Common myeloid progenitor, CD34-positive (primary cell): ENCODE measurements at regions not wholly inside any gene's neighbourhood (a gene's known extent, or its start where the extent isn't known, plus 50 kb on each side); places are given as distances from the start of the nearest gene placed in this dataset.

ENCODE experiments used
- CTCF ChIA-PET: fragments of 350-600 bp; sonication (Branson Sonifier 250); formaldehyde crosslinking; loops from one replicate; lab custom pipeline; 2021; ENCODE audit warnings: antibody characterized with exemption; lab: Charles Lee
- POLR2A ChIA-PET: fragments of 350-600 bp; sonication (Branson Sonifier 250); formaldehyde crosslinking; loops from one replicate; lab custom pipeline; 2021; ENCODE audit warnings: antibody characterized with exemption; lab: Charles Lee
- DNase-seq, 3 donors: peaks; one replicate each; pipeline versions ENCODE4 v3.0.0 to v3.0.0-alpha.2; 2013
- H3K27ac ChIP-seq, 2 experiments: 1 replicate in 1 of 2; 2 replicates in 1 of 2; pipeline ENCODE4 v1.7.0; 2013; ENCODE audit warnings: inconsistent platforms in 2 of 2, low read length in 2 of 2, mild to moderate bottlenecking in 2 of 2, low read depth in 1 of 2, moderate library complexity in 1 of 2; ENCODE audit not compliant: severe bottlenecking in 2 of 2, insufficient read depth in 1 of 2, poor library complexity in 1 of 2
- H3K27me3 ChIP-seq, 5 experiments: replicated peaks in 2 of 5; 1 replicate in 3 of 5; 2 replicates in 2 of 5; pipeline versions ENCODE4 v1.6.1 to v1.7.0; 2013; ENCODE audit warnings: low read length in 4 of 5, mild to moderate bottlenecking in 2 of 5, moderate library complexity in 2 of 5, inconsistent platforms in 1 of 5; ENCODE audit not compliant: insufficient read depth in 5 of 5, control insufficient read depth in 4 of 5
- H3K36me3 ChIP-seq, 4 experiments: 1 replicate in 2 of 4; 2 replicates in 2 of 4; pipeline versions ENCODE4 v1.6.1 to v1.7.0; 2013; ENCODE audit warnings: low read length in 3 of 4, control low read depth in 1 of 4, mild to moderate bottlenecking in 1 of 4; ENCODE audit not compliant: control insufficient read depth in 4 of 4, insufficient read depth in 4 of 4
- H3K4me1 ChIP-seq, 4 experiments: 1 replicate in 3 of 4; 2 replicates in 1 of 4; pipeline versions ENCODE4 v1.6.1 to v1.7.1; 2013; ENCODE audit warnings: low read length in 3 of 4, mild to moderate bottlenecking in 3 of 4, control low read depth in 1 of 4, inconsistent platforms in 1 of 4, moderate library complexity in 1 of 4; ENCODE audit not compliant: control insufficient read depth in 4 of 4, insufficient read depth in 4 of 4; ENCODE audit errors: control extremely low read depth in 1 of 4
- H3K4me3 ChIP-seq, 7 experiments: 1 replicate in 4 of 7; 2 replicates in 3 of 7; pipeline versions ENCODE4 v1.5.1 to v1.7.0; 2013; ENCODE audit warnings: mild to moderate bottlenecking in 7 of 7, low read length in 6 of 7, moderate library complexity in 6 of 7, inconsistent platforms in 2 of 7, low read depth in 2 of 7, control low read depth in 1 of 7; ENCODE audit not compliant: insufficient read depth in 4 of 7, control insufficient read depth in 1 of 7; ENCODE audit errors: extremely low read depth in 1 of 7
- H3K9me3 ChIP-seq, 5 experiments: 1 replicate in 4 of 5; 2 replicates in 1 of 5; pipeline versions ENCODE4 v1.6.1 to v1.7.1; 2013; ENCODE audit warnings: low read length in 4 of 5, mild to moderate bottlenecking in 2 of 5, inconsistent platforms in 1 of 5, low read depth in 1 of 5, moderate library complexity in 1 of 5; ENCODE audit not compliant: control insufficient read depth in 4 of 5, insufficient read depth in 2 of 5; ENCODE audit errors: control extremely low read depth in 1 of 5
- WGBS: methylation state at CpG from one replicate; pipeline ENCODE4 v1.1.5; 2013; ENCODE audit not compliant: insufficient coverage; 5-methylcytosine and 5-hydroxymethylcytosine counted together

DNA sequence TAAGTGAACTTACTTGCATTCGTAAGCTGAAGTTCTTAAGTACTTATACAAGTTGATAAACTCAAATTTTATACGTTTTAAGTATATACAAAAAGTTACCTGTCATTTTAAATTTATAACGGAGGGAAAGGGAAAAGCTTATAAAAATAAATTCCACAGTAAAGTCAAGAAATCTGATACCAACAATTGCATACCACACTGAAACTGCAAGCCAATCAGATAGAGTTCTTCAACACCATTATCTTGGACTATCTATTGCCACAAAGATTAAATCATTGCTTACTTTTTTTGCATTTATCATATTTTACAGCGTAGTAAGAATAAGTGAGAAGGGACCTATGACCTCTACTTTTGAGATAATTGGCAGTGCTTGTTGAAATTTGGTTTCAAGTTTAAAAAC lies 386.7 kb downstream of the TFAP2A start:
- no peak overlapping the region for H3K27ac ChIP-seq
- no peaks in the 10 kb centered on the region for H3K4me1 ChIP-seq
- H3K36me3 ChIP-seq, result no peaks in the 10 kb centered on the region
- H3K4me3 ChIP-seq, result no peak overlapping the region
- peaks cover 0 to 10% (median 4%) of the 10 kb centered on the region in 5 experiments for H3K27me3 ChIP-seq
- WGBS, result no CpG with 5 or more reads among the region's 4 CpGs
- H3K9me3 ChIP-seq, result no peaks in the 10 kb centered on the region
- CTCF ChIA-PET, result interaction anchor here (1.6 kb wide), 1 partner anchor 8 kb away, joined by 6 read pairs; no protein-coding TSS in a partner anchor
- no peak for DNase-seq
- POLR2A ChIA-PET, result no interaction called here

DNA sequence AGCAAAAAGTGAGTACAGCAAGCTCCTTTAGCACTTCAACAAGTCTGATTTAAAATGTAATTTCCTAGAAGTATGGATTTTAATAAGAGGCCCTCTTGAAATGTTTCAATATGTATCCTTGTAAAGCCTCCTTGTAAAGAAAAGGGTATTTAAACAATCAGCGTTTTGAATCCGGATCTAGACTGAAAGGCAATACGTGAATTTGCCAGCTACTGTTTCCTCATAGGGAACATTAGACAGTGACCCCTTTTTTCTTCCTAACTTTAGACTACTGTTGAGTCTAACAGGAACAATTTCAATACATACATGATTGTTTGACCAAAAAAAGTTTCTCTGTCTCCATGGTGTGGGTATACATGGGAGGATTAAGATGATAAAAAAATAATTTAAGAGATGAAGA lies 395.0 kb downstream of the TFAP2A start:
- no peak overlapping the region for H3K27ac ChIP-seq
- POLR2A ChIA-PET, result no interaction called here
- H3K4me1 ChIP-seq, result no peaks in the 10 kb centered on the region
- H3K4me3 ChIP-seq, result no peak overlapping the region
- H3K27me3 ChIP-seq, result peaks cover 0 to 2% (median 0%) of the 10 kb centered on the region in 5 experiments
- CTCF ChIA-PET, result no interaction called here
- H3K9me3 ChIP-seq, result no peaks in the 10 kb centered on the region
- DNase-seq, result no peak
- no peaks in the 10 kb centered on the region for H3K36me3 ChIP-seq
- WGBS, result 90% methylated on average over 3 of the region's 3 CpGs

DNA sequence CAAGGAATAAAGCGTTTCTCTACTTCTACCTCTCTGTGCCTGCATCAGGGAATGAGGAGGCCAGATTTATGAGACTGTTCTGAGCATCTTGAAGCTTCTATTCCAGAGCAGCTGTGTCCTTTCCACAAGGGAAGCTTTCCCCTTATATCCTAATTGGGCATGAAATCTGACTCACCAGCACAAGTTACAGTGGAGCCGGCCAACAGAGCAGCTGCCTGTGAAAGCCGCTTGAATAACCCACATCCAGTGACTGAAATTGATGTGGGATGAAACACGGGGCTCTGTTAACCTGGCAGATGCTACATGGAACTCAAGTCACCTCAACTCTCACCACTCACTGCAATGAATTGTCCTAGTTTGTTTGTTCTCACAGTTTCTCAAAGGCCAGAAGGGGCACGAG lies 400.3 kb downstream of the TFAP2A start:
- 93% methylated on average over 2 of the region's 5 CpGs for WGBS
- Histone ChIP-seq H3K36me3 (no peaks in the 10 kb centered on the region), H3K27me3 (no peaks in the 10 kb centered on the region), H3K27ac (no peak overlapping the region), H3K4me3 (no peak overlapping the region), H3K4me1 (no peaks in the 10 kb centered on the region), H3K9me3 (peaks cover 0 to 8% (median 2%) of the 10 kb centered on the region in 5 experiments)
- POLR2A ChIA-PET, result no interaction called here
- CTCF ChIA-PET, result no interaction called here
- DNase-seq, result no peak

DNA sequence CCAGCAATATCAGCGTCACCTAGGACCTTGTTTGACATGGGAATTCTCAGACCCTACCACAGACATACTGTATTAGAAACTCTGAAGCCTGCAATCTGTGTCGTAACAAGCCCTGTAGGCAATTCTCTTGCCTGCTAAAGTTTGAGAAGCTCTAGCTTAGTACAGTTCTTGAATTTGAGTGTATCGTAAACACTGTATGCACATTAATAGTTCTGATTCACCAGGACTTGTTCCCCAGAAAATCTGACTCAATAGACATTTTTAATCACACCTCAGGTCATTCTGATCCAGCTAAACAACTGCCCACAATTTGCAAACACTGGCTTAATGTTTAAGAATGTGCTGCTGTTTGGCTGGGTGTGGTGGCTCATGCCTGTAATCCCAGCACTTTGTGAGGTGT lies 414.3 kb downstream of the TFAP2A start:
- WGBS, result 100% methylated on average over 1 of the region's 3 CpGs
- no peak for DNase-seq
- no peaks in the 10 kb centered on the region for H3K4me1 ChIP-seq
- H3K36me3 ChIP-seq, result no peaks in the 10 kb centered on the region
- ChIA-PET POLR2A (no interaction called here), CTCF (no interaction called here)
- no peak overlapping the region for H3K4me3 ChIP-seq
- H3K9me3 ChIP-seq, result peaks cover 0 to 1% (median 0%) of the 10 kb centered on the region in 5 experiments
- H3K27me3 ChIP-seq, result no peaks in the 10 kb centered on the region
- H3K27ac ChIP-seq, result no peak overlapping the region

DNA sequence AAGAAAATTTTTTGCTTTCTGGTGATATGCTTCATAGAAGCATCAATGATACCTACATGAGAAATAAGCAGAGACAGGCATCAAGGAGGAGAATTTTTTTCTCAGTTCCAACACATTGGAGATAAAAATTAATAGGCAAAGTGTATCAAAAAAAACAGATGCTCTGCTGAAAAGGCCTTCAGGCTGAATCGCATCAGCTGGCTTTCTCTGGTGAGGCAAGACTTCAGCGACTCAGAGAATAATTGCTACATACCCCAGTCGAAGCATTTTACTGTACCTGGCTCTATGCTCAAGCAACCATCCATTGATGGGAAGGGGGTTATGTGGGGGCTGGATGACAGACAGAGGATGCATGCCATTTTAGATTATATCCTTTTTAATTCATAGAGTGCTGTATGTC lies 415.1 kb downstream of the TFAP2A start:
- Histone ChIP-seq H3K4me1 (no peaks in the 10 kb centered on the region), H3K27ac (no peak overlapping the region), H3K36me3 (no peaks in the 10 kb centered on the region), H3K9me3 (peaks cover 0 to 1% (median 0%) of the 10 kb centered on the region in 5 experiments), H3K27me3 (no peaks in the 10 kb centered on the region), H3K4me3 (no peak overlapping the region)
- POLR2A ChIA-PET, result no interaction called here
- 100% methylated on average over 2 of the region's 3 CpGs for WGBS
- CTCF ChIA-PET, result no interaction called here
- no peak for DNase-seq

DNA sequence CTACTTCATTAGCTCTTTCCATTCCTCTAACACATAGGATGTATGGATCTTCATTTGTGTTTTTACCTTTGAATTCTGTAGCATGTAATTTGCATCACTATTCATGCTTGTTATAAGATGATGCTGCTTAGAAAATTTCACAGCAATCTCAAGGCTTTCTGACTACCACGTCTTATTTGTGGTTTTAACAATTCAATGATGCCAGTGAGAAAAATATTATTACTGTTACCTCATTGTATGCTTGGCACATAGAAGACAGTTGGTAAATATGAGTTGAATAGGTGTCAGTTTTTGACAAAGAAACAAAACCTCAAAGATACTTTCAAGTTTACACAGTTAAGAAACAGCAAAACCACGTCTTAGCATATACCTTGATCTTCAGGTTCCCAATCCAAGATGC lies 428.6 kb downstream of the TFAP2A start:
- 100% methylated on average over 1 of the region's 2 CpGs for WGBS
- no peaks in the 10 kb centered on the region for H3K4me1 ChIP-seq
- H3K27ac ChIP-seq, result no peak overlapping the region
- no peaks in the 10 kb centered on the region for H3K36me3 ChIP-seq
- ChIA-PET CTCF (no interaction called here), POLR2A (no interaction called here)
- H3K4me3 ChIP-seq, result no peak overlapping the region
- DNase-seq, result no peak
- no peaks in the 10 kb centered on the region for H3K9me3 ChIP-seq
- H3K27me3 ChIP-seq, result no peaks in the 10 kb centered on the region

DNA sequence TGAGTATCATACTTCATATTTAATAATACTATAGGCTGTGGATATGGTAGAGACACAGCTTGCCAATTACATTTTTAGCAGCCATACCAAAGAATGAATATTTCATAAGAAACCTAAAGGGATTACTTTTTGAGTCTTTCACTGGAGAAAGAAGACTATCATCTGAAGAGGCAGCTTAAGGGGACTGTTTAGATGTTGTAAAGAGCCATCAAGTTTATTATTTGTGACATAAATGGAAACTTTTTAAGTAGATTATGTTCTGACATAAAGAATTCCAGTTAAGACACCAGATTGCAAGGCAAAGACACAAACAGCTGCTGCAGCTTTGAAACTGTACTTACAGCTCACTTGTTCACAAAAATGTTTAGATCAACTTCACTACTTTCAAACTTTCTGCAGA lies 429.4 kb downstream of the TFAP2A start:
- CTCF ChIA-PET, result no interaction called here

More for the DNA sequence above, 429.4 kb downstream of the TFAP2A start:
- no peak for DNase-seq
- Histone ChIP-seq H3K9me3 (no peaks in the 10 kb centered on the region), H3K4me3 (no peak overlapping the region), H3K27me3 (no peaks in the 10 kb centered on the region), H3K27ac (no peak overlapping the region), H3K4me1 (no peaks in the 10 kb centered on the region), H3K36me3 (no peaks in the 10 kb centered on the region)
- POLR2A ChIA-PET, result no interaction called here
